OCI-LY7 (cell line): ENCODE measurements at regions not wholly inside any gene's neighbourhood (a gene's known extent, or its start where the extent isn't known, plus 50 kb on each side); places are given as distances from the start of the nearest gene placed in this dataset.

Experiments used
- BruUV-seq: library from RNA; stranded (reverse); fragments of 400-500 nt; replicated peaks from 2 replicates; lab custom pipeline; 2021; lab: Mats Ljungman, UMichigan
- CTCF ChIA-PET: fragments of 300-600 bp; sonication (Branson Sonifier 250); formaldehyde crosslinking; loops from one replicate; lab custom pipeline; 2022; ENCODE audit warnings: antibody characterized with exemption; ENCODE audit not compliant: unreplicated experiment; lab: Charles Lee
- POLR2A ChIA-PET: fragments of 300-600 bp; sonication (Branson Sonifier 250); formaldehyde crosslinking; loops from one replicate; lab custom pipeline; 2022; ENCODE audit warnings: antibody characterized with exemption; lab: Charles Lee
- DNase-seq: peaks from one replicate; pipeline ENCODE4 v3.0.0-alpha.2; 2015; ENCODE audit warnings: low spot score
- H2AFZ ChIP-seq: fragments of 200-600 bp; sonication (generic), shearing (Covaris generic); 2 replicates; pipeline ENCODE4 v1.6.1; 2014; ENCODE audit warnings: mild to moderate bottlenecking, antibody characterized with exemption, low read length, moderate library complexity
- H3K27ac ChIP-seq: fragments of 200-600 bp; sonication (generic); 2 replicates; pipeline ENCODE4 v1.5.1; 2014; ENCODE audit warnings: mixed run types, low read depth, mild to moderate bottlenecking, moderate library complexity, low read length, inconsistent platforms; ENCODE audit not compliant: poor library complexity, severe bottlenecking
- H3K36me3 ChIP-seq: fragments of 200-600 bp; sonication (generic); 2 replicates; pipeline ENCODE4 v1.6.1; 2014; ENCODE audit warnings: mild to moderate bottlenecking, antibody characterized with exemption, low read length, moderate library complexity, mixed read lengths; ENCODE audit not compliant: insufficient read depth
- H3K4me1 ChIP-seq: fragments of 200-600 bp; sonication (generic); 2 replicates; pipeline ENCODE4 v1.5.1; 2014; ENCODE audit warnings: mild to moderate bottlenecking, low read length; ENCODE audit not compliant: insufficient read depth, poor library complexity, severe bottlenecking
- H3K4me2 ChIP-seq: fragments of 200-600 bp; sonication (generic); 2 replicates; pipeline ENCODE4 v1.6.1; 2014; ENCODE audit warnings: mild to moderate bottlenecking, low read length
- H3K4me3 ChIP-seq: fragments of 200-600 bp; sonication (generic); 2 replicates; pipeline ENCODE4 v1.5.1; 2014; ENCODE audit warnings: mild to moderate bottlenecking, low read depth, low read length; ENCODE audit not compliant: poor library complexity, severe bottlenecking
- H3K79me2 ChIP-seq: fragments of 200-600 bp; sonication (generic); 2 replicates; pipeline ENCODE4 v1.6.1; 2016; ENCODE audit warnings: low read depth, mild to moderate bottlenecking, low read length, moderate library complexity, mixed read lengths; ENCODE audit not compliant: insufficient read depth
- H3K9me2 ChIP-seq: fragments of 200-600 bp; sonication (generic); 2 replicates; pipeline ENCODE4 v1.6.1; 2016; ENCODE audit warnings: mild to moderate bottlenecking, low read length, mixed read lengths; ENCODE audit not compliant: insufficient read depth
- H3K9me3 ChIP-seq: fragments of 200-600 bp; sonication (generic); 2 replicates; pipeline ENCODE4 v1.6.1; 2014; ENCODE audit warnings: mild to moderate bottlenecking, mixed run types, low read length, mixed read lengths
- H4K20me1 ChIP-seq: fragments of 200-600 bp; sonication (generic); 2 replicates; pipeline ENCODE4 v1.6.1; 2014; ENCODE audit warnings: mild to moderate bottlenecking, antibody characterized with exemption, low read length, moderate library complexity, mixed read lengths; ENCODE audit not compliant: insufficient read depth
- CTCF ChIP-seq: fragments of 200-600 bp; sonication (generic); conservative IDR thresholded peaks from 2 replicates; pipeline ENCODE4 v1.5.1; 2014; ENCODE audit warnings: mild to moderate bottlenecking, antibody characterized with exemption, low read length, moderate library complexity, mixed read lengths
- EZH2phosphoT487 ChIP-seq: fragments of 200-600 bp; sonication (generic); IDR thresholded peaks from 2 replicates; pipeline ENCODE4 v1.6.1; 2018; ENCODE audit warnings: low read depth, borderline replicate concordance, mild to moderate bottlenecking, mixed run types, antibody characterized with exemption, low read length, moderate library complexity, mixed read lengths
- intact Hi-C: fragments of 100-400 bp; cut with micrococcal nuclease; formaldehyde crosslinking; loops from one replicate; pipeline ENCODE4 v1.10.0; 2022; ENCODE audit not compliant: unreplicated experiment

GRCh38 chr2:128788636-128789220 is 470.1 kb upstream of the HS6ST1 start:
- BruUV-seq: no TSS peak
- no peak overlapping the region for H3K27ac ChIP-seq
- H4K20me1 ChIP-seq: no peaks in the 10 kb centered on the region
- H3K4me1 ChIP-seq: no peaks in the 10 kb centered on the region
- no peaks in the 10 kb centered on the region for H3K9me3 ChIP-seq
- no peaks in the 10 kb centered on the region for H3K9me2 ChIP-seq
- ChIA-PET POLR2A (no interaction called here), CTCF (no interaction called here)
- no peaks in the 10 kb centered on the region for H3K36me3 ChIP-seq
- H2AFZ ChIP-seq: no peak overlapping the region
- H3K79me2 ChIP-seq: no peaks in the 10 kb centered on the region
- H3K4me3 ChIP-seq: no peak overlapping the region
- H3K4me2 ChIP-seq: no peak overlapping the region
- intact Hi-C loops: no loop called here
- TF ChIP-seq EZH2phosphoT487: no peak
- TF ChIP-seq CTCF: no peak
- DNase-seq: no peak

- H3K36me3 ChIP-seq: no peaks in the 10 kb centered on the region
- intact Hi-C loops: no loop called here
- no peaks in the 10 kb centered on the region for H4K20me1 ChIP-seq
- no peak overlapping the region for H2AFZ ChIP-seq
- no peak overlapping the region for H3K4me3 ChIP-seq
- no peak overlapping the region for H3K4me2 ChIP-seq
- POLR2A ChIA-PET: no interaction called here
- H3K27ac ChIP-seq: no peak overlapping the region
- no peaks in the 10 kb centered on the region for H3K79me2 ChIP-seq
- no peaks in the 10 kb centered on the region for H3K4me1 ChIP-seq
- H3K9me3 ChIP-seq: no peaks in the 10 kb centered on the region
- TF ChIP-seq EZH2phosphoT487 (no peak), CTCF (no peak)
- H3K9me2 ChIP-seq: no peaks in the 10 kb centered on the region
- CTCF ChIA-PET: no interaction called here
- no peak for DNase-seq
- BruUV-seq: no TSS peak
Observed at GRCh38 chr2:128789221-128789620, 470.6 kb upstream of the HS6ST1 start.

DNA sequence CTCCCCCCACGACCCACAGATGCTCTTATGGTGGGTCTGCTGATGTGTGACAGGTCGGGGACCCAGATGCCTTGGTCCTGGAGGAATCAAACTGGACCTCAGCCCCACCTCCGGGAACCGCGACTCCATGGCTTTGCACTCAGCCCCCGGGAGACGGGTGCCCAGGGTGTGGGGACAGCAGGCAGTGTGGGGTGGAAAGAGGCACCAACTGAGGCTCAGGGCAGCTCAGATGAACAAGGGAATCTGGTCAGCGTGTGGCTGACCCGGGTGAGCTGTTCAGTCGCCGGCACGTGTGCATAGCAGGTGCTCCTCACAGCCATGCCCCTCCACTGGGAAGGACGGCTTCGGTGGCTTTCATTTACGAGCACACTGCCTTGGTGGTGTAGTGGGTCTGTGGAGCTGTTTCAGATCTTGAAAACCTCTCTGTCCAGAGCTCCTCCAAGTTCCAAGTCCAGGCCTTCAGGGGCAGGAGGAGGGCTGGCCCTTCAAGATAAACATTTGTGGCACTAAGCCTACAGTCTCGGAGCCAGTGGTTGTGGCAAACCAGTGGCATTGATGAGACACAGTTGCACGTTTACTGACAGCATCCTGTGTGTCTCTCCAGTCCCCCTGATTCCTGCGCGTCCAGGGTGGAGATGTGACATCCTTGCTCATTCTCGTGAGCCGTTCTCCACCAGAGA is 471.2 kb upstream of the HS6ST1 start:
- Histone ChIP-seq H4K20me1 (no peaks in the 10 kb centered on the region), H3K79me2 (no peaks in the 10 kb centered on the region), H3K9me2 (no peaks in the 10 kb centered on the region), H3K4me1 (no peaks in the 10 kb centered on the region), H3K4me3 (no peak overlapping the region), H3K4me2 (no peak overlapping the region), H2AFZ (no peak overlapping the region), H3K27ac (no peak overlapping the region), H3K36me3 (no peaks in the 10 kb centered on the region), H3K9me3 (no peaks in the 10 kb centered on the region)
- POLR2A ChIA-PET: no interaction called here
- CTCF ChIA-PET: no interaction called here
- no TSS peak for BruUV-seq
- no peak for TF ChIP-seq CTCF
- TF ChIP-seq EZH2phosphoT487: no peak
- intact Hi-C loops: no loop called here
- no peak for DNase-seq
